GM19455 (cell line): ENCODE measurements at regions not wholly inside any gene's neighbourhood (a gene's known extent, or its start where the extent isn't known, plus 50 kb on each side); places are given as distances from the start of the nearest gene placed in this dataset.

Experiments
- ATAC-seq: cut with Tn5 transposase; IDR thresholded peaks from one replicate; pipeline ENCODE4 v1.9.1; 2021; ENCODE audit not compliant: unreplicated experiment

DNA sequence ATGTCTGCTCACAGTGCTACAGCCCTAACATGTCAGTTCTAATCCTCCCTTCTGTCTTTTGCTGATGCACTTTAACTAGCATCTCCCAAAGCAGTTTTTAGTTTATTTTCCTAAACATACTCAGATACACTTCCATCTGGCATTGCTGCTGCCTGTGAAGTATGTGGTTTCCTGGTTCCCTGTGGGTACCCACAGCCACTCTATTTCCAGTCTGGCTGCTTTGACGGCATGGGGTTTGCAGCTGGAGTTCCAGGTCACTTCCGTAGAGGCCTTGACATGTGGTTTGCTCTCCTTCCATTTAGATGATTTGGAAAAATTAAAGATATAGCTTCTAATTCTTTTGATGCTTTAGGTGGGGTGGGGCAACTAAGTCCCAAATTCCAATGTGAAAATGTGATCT, 375.5 kb downstream of the PCDH20 start:
- no peak for ATAC-seq

GRCh38 chr13:61039302-61039701, 376.3 kb downstream of the PCDH20 start:
- no peak for ATAC-seq

DNA sequence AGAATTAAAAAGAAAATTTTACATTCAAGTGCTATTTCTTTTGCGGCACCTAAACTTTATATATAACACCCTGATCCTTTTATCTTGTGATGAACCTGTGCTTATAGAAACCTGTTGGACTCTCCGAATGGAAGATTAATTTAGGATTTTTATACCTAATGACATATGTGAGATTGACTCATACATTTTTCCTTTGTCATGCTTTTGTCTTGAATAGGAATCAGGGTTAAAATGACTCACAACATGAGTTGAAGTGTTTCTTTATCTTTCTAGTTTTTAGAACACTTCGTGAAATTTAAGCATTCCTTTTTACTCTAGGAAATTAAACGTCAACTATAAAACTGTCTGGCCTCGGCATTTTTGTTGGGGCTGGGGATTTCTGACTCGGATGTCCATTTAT, 378.9 kb downstream of the PCDH20 start:
- ATAC-seq = no peak

GRCh38 chr13:61030445-61030844, 385.2 kb downstream of the PCDH20 start:
- ATAC-seq = no peak

DNA sequence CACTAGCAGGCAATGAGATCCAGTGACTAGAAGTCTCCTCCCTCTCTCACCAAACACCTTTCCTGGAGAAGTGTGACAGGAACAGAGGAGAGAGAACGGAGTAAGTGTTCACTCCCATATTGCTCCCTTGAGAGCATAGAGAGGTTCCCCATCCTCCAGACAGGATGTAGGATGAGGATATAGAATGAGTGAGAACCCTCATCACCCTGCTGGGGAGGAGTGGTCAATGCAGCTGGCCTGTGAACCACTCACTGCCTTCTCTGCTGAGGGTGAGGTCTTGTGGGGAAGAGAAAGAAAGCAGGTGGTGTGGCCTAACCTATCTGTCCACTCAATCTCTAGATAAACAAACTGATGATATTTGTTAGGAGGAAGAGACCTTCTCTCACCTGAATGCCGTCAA, 386.6 kb downstream of the PCDH20 start:
- ATAC-seq = no peak

- no peak for ATAC-seq
These were observed 391.6 kb downstream of the PCDH20 start for GRCh38 chr13:61024046-61024445.

- ATAC-seq = no peak
These were observed 393.8 kb downstream of the PCDH20 start for GRCh38 chr13:61021838-61022237.

DNA sequence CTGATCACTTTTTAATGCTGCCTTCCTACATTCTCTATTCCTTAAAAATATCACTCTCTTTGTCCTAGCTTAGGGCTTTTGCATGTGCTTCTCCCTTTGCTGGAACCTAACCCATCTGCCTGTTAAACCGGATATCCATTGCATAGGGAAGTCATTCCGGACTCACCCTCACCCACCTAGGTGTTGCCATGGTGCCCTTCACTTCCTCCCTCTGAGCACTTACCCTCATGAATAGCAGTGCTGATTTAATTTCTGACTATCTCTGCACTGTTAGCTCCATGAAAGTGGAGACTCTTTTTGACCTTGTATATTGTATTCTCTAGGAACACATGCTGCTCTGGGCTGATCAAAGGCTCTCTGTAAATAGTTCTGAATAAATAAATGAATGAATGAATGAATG, 401.9 kb downstream of the PCDH20 start:
- ATAC-seq = no peak

DNA sequence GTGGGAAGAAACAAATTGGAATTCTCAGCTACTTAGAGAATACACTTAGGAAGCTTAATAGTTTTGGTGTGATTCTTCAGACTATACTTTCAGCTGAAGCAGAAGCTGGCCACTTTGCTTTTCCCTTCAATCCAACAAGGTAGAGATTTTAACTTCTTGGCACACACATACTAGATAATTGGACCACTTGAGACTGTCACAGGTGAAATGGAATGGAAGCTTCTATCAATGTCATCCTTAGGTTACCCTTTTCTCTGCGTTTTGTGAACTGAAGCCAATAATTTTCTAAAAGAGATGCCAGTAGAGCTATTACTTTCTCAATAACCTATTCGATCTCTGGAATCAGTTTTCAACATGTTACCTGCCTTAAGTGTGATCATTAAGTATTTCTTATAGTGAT, 405.3 kb downstream of the PCDH20 start:
- no peak for ATAC-seq

- no peak for ATAC-seq
These were observed 413.0 kb downstream of the PCDH20 start for GRCh38 chr13:61002686-61003085.

GRCh38 chr13:60990032-60990733, 425.5 kb downstream of the PCDH20 start:
- ATAC-seq = no peak

GRCh38 chr13:60986301-60986700, 429.3 kb downstream of the PCDH20 start:
- no peak for ATAC-seq

DNA sequence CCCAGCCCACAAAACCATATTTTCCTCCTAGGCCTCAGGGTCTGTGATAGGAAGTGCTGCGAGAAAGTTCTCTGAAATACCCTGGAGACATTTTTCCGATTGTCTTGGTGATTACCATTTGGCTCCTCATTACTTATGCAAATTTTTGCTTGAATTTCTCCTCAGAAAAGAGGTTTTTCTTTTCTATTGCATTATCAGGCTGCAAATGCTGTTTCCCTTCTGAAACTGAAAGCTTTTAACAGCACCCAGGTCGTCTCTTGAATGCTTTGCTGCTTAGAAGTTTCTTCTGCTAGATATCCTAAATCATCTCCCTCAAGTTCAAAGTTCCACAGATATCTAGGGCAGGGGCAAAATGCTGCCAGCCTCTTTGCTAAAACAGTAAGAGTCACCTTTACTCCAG, 434.2 kb downstream of the PCDH20 start:
- ATAC-seq = no peak

DNA sequence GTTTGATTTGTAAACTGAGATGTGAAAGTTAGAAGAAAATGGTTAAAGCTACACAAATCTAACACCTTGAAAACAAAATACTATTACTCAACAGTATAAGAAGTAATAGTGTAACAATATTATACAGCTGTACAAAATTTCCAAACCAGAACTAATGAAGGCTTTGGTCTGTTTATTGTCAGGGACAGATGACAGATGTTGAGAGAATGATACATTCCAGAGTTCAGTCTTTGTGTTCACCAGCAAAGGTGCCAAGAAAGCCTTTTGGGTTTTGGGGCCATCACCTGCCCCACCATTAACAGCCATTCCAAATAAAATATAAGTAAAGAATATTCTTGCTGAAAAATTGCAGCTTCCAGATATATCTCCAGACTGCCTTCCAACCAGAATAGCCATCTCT, 439.3 kb downstream of the PCDH20 start:
- no peak for ATAC-seq

GRCh38 chr13:60974296-60974695, 441.4 kb downstream of the PCDH20 start:
- ATAC-seq = no peak

- ATAC-seq = no peak
These were observed 442.1 kb downstream of the PCDH20 start for GRCh38 chr13:60973529-60973928.

GRCh38 chr13:60970736-60971135, 444.9 kb downstream of the PCDH20 start:
- no peak for ATAC-seq

DNA sequence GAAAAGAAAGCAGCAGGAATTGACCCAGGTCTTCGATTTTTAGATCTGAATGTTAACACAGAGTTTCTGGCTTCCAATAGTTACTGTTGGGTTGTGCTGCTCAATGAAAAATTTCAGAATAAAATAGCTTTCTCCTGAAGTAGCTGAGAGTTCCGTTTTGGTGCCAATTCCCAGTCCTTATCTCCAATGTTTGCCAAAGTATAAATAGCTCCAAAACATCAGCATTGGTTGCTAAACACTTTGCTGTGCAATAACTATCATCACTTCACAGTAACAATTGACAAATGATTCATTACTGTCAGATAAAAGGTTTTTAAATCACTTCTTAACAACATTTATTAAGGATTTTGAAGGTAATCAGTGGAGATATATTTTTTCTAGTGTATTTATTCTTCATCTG, 446.0 kb downstream of the PCDH20 start:
- ATAC-seq = no peak

GRCh38 chr13:60959427-60959826, 456.2 kb downstream of the PCDH20 start:
- no peak for ATAC-seq

DNA sequence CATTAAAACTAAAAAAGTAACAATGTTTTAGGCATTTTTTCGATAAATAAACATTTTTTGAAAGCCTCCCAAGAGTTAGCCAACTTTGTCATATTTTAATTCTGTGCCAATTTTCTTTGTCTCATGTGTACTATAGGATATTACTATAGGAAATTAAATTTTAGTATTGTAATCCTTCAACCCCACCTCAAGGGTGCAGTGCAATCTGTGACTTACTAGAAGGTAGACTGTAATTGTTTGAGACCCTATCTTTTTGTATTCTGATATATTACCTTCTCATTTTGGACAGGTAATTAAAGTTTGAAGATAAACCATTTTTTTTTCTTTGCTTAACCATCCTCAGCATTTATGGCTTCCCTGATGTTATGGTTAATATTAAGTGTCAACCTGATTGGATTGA, 457.8 kb downstream of the PCDH20 start:
- no peak for ATAC-seq

DNA sequence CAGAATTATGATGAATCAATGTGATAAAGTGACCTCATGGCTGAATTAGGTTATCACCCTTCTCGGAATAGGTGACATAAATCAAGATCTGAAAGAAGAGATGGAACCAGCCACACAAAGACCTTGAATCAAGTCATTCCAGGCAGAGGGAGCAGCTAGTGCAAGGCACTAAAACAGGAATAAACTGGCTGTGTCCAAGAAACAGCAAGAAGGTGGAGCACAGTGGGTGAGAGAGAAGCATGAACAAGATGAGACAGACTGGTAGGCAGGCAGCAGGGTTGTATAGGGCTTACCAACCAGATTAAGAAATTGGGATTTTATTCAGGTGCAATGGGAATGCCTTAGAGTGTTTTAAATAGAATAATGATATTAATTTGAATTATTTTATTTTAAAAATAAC, 470.3 kb downstream of the PCDH20 start:
- ATAC-seq = no peak

- ATAC-seq = no peak
These were observed 470.8 kb downstream of the PCDH20 start for GRCh38 chr13:60944863-60945262.

GRCh38 chr13:60944016-60944415, 471.6 kb downstream of the PCDH20 start:
- no peak for ATAC-seq
